HG03342 (cell line): ENCODE measurements at regions not wholly inside any gene's neighbourhood (a gene's known extent, or its start where the extent isn't known, plus 50 kb on each side); places are given as distances from the start of the nearest gene placed in this dataset.

ENCODE experiments used
- ATAC-seq: cut with Tn5 transposase; IDR thresholded peaks from one replicate; pipeline ENCODE4 v1.9.1; 2021; ENCODE audit warnings: mild to moderate bottlenecking, moderate library complexity; ENCODE audit not compliant: unreplicated experiment

GRCh38 chr19:29321116-29321515, 108.2 kb upstream of the UQCRFS1 start:
- no peak for ATAC-seq

- ATAC-seq: no peak
Observed at GRCh38 chr19:29323021-29323430, 110.1 kb upstream of the UQCRFS1 start.

GRCh38 chr19:29323440-29324290, 110.7 kb upstream of the UQCRFS1 start:
- ATAC-seq: no peak

- no peak for ATAC-seq
Observed at GRCh38 chr19:29324291-29324680, 111.3 kb upstream of the UQCRFS1 start.

- no peak for ATAC-seq
Observed at GRCh38 chr19:29324717-29325116, 111.8 kb upstream of the UQCRFS1 start.

GRCh38 chr19:29325241-29325975, 112.5 kb upstream of the UQCRFS1 start:
- ATAC-seq: no peak

GRCh38 chr19:29326351-29326750, 113.4 kb upstream of the UQCRFS1 start:
- no peak for ATAC-seq

- ATAC-seq: no peak
Observed at GRCh38 chr19:29326849-29327840, 114.2 kb upstream of the UQCRFS1 start.

GRCh38 chr19:29328586-29328985, 115.6 kb upstream of the UQCRFS1 start:
- no peak for ATAC-seq

- no peak for ATAC-seq
Observed at GRCh38 chr19:29329460-29330134, 116.6 kb upstream of the UQCRFS1 start.

- no peak for ATAC-seq
Observed at GRCh38 chr19:29336425-29336824, 123.5 kb upstream of the UQCRFS1 start.

GRCh38 chr19:29337029-29337428, 124.1 kb upstream of the UQCRFS1 start:
- ATAC-seq: no peak

- ATAC-seq: no peak
Observed at GRCh38 chr19:29338480-29338879, 125.5 kb upstream of the UQCRFS1 start.

- ATAC-seq: no peak
Observed at GRCh38 chr19:29342721-29343120, 129.8 kb upstream of the UQCRFS1 start.

GRCh38 chr19:29364224-29364726, 151.3 kb upstream of the UQCRFS1 start:
- ATAC-seq: no peak

- no peak for ATAC-seq
Observed at GRCh38 chr19:29364999-29365398, 152.0 kb upstream of the UQCRFS1 start.

- no peak for ATAC-seq
Observed at GRCh38 chr19:29365836-29366417, 153.0 kb upstream of the UQCRFS1 start.

GRCh38 chr19:29366757-29367156, 153.8 kb upstream of the UQCRFS1 start:
- no peak for ATAC-seq

GRCh38 chr19:29367791-29368222, 154.9 kb upstream of the UQCRFS1 start:
- ATAC-seq: no peak

- no peak for ATAC-seq
Observed at GRCh38 chr19:29370276-29370675, 155.5 kb upstream of the VSTM2B start.
